Erythroblast (primary cell): ENCODE measurements at regions not wholly inside any gene's neighbourhood (a gene's known extent, or its start where the extent isn't known, plus 50 kb on each side); places are given as distances from the start of the nearest gene placed in this dataset.

Experiments used
- DNase-seq, 2 experiments: peaks; one replicate each; lab custom pipeline; 2025; lab: John Stamatoyannopoulos, UW
- GATA1 ChIP-seq: IDR thresholded peaks from 2 replicates; pipeline ENCODE4 v1.6.1; 2011; ENCODE audit warnings: low read depth, mild to moderate bottlenecking, control low read depth, low read length, moderate library complexity
- POLR2A ChIP-seq: IDR thresholded peaks from 2 replicates; pipeline ENCODE4 v1.6.1; 2011; ENCODE audit warnings: mild to moderate bottlenecking, low read length

DNA sequence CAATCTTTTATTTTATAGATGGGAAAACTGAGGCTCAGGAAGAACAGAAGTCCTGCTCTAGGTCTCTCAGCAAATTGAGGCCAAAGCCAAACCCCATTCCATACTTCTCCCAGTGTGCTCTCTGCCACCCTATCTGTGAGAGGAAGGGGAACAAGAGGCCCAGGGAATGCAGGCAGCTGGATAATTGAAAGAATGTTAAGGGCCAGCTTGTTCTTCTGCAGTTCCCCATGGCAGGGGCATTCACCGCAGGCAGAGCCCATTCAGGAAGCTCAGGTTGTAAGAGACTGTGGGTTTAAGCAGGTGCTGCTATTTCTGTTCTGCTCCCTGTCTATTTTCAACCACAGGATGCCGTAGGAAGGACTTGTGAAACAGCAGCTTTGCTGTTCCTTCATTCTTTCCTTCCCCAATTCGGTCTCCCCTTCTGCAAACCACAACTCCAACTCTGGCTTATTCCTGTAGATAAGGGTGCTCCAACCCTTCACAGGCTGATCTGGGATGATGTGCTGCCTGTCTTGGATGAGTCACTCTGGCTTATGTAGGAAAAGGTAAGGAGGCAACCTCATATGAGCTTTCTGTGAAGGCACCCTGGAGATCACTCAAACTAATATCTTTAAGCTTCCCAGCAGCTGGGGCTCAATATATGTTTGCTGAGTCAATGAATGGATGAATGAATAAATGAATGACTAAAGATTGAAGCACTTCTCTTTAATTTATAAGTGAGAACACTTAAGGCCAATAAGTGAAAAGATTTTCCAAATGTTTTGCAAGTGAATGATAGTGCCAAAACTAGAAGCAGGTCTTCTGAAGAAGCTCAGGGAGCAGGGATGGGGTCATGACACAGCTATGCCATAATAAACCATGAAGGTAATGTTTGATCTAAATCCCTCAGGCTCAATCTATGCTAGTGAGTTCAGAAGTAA, 377.6 kb downstream of the BRINP1 start:
- DNase-seq, result no peak
- TF ChIP-seq GATA1, result no peak

GRCh38 chr9:118992813-118993794, 376.1 kb downstream of the BRINP1 start:
- no peak for DNase-seq
- TF ChIP-seq GATA1 (no peak), POLR2A (no peak)

GRCh38 chr9:118993965-118994364, 375.3 kb downstream of the BRINP1 start:
- TF ChIP-seq POLR2A (no peak), GATA1 (no peak)
- DNase-seq, result no peak

DNA sequence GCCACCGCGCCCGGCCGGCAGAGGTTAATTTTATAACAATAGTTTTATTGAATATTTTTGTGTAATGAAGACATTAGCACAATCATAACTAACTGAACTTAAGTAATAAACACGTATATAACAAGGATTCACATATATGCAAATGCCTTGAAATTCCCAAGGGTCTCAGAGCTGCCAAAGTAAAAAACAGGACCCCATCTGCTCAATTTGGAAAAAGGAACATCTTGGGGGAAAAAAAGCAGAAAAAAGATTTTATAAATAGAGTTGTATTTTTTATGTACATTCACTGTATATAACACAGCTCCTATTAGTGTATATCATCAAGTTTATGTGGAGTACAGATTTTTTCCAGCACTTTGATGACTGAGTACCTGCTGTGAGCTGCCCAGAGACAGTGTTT, 366.7 kb downstream of the BRINP1 start:
- no peak for TF ChIP-seq GATA1
- TF ChIP-seq POLR2A, result no peak
- no peak for DNase-seq

DNA sequence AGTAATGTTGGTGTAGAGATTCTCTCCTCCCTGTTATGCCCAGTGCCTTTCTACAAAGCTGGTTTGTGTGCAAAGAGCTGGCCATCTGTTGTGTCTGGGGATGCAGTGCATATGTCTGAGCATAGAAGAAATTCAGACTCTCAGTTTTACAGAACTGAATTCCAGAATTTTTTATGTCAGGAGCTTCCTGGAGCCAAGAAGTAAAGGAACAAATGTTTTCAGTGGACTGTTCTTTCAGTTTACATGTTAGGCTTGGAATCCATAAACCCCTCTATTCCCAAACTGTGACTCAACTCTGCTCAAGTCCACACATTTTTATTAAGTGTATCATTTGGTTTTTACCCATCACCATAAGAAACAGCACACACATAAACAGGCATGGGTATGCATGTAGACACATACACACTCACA, 366.0 kb downstream of the BRINP1 start:
- DNase-seq, result no peak
- no peak for TF ChIP-seq GATA1
- TF ChIP-seq POLR2A, result no peak

- DNase-seq, result no peak
Observed at GRCh38 chr9:119003882-119004617, 365.2 kb downstream of the BRINP1 start.

DNA sequence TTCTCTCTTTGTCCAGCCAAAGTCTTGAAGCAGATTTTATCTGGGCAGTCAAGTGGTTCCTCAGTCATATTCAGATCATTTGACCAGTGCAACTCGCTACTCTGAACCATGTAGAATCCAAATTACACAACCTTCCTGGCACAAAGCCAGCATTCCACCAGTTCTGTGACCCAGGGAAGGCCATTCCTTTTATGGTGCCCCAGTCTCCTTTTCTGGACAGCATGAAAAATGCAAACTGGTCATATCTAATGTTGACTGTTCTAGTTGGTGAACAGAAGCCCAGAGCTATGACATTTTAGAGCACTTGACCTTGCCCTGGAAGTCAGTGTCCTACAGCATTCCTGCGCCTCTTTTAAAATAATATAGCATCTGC, 364.6 kb downstream of the BRINP1 start:
- no peak for DNase-seq
- no peak for TF ChIP-seq POLR2A
- no peak for TF ChIP-seq GATA1

More at GRCh38 chr9:119003882-119004617, 365.2 kb downstream of the BRINP1 start:
- TF ChIP-seq GATA1 (no peak), POLR2A (no peak)

- DNase-seq, result no peak
- TF ChIP-seq GATA1 (no peak), POLR2A (no peak)
Observed at GRCh38 chr9:119005162-119005561, 364.1 kb downstream of the BRINP1 start.

DNA sequence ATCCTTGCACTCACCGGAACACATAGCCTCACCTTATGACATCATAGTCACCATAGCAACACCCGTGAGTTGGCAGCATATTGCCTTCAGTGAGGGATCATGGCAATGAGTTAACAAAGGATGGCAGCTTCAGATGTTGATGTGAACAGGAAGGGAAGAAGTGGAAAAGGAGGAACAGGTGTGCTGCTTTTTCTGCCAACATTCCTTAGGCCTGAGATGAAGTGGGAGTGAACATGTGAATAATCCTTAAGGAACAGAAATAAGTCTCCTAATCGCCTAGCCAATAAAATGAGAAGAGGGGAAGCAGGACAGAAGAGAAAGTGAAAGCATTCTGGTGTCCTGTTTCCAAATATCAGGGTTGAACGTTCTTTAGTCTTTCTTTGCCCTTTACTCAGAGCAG, 360.0 kb downstream of the BRINP1 start:
- peak in 1 of 2 experiments; percentile 3 for DNase-seq

DNA sequence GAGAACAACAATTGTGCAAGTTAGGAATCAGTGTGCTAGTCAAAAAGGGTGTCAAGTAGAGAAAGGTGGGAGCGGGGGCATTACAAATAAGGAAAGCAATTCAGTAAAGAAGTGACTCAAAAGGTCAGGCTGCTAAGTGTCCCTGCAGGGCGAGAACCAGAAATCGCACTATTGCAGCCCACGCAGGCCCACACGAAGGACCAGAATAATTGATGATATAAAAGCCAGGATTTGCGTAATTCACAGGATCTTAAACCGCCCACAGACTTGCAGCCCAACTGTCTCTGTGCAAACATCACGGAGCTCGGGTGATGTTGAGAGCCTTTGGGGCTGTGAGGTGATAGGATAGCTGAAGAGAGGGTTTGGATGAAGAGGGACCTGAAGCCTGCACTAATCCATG, 349.0 kb downstream of the BRINP1 start:
- no peak for DNase-seq
- TF ChIP-seq GATA1, result no peak
- no peak for TF ChIP-seq POLR2A

More for the DNA sequence above, 360.0 kb downstream of the BRINP1 start:
- TF ChIP-seq GATA1, result no peak
- no peak for TF ChIP-seq POLR2A

GRCh38 chr9:119020730-119021333, 348.4 kb downstream of the BRINP1 start:
- TF ChIP-seq GATA1, result no peak
- no peak for TF ChIP-seq POLR2A
- no peak for DNase-seq

GRCh38 chr9:119026120-119026519, 343.1 kb downstream of the BRINP1 start:
- DNase-seq, result no peak
- no peak for TF ChIP-seq GATA1

DNA sequence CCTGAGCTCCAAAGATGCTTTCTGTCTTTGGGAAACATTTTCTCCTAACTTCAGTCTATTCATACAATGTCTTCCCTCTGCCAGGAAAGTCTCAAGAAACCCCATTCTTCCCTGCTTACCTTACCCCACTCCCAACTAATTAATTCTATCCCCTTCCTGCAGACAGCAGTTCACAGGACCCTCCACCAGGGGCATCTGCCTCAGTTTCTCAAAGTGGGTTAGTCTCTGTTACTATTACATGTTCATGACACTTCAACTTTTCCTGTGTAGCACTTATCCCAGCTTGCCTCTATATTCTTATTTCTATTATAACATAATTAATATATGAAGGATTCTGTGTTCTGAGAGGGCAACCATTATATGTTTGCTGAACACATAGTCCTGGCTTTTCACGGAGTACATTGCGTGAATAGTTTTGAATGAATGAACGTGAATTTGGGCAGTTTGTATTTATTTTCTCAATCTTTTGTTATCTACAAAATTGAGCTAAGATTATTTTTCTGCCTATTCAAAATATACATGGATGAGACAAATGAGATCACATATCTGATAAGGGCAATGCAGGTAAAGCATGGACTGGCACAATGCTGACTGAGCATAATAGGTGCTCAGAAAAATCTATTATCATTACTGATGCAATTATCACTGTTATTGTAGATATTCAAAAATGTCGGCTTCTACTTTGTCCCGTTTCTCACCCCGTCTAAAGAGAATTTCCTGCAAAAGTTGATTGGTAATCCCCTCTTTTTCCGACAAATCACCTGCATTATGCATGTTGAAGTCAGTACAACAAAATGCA, 341.1 kb downstream of the BRINP1 start:
- no peak for DNase-seq
- no peak for TF ChIP-seq GATA1
- no peak for TF ChIP-seq POLR2A
